ENCODE measurements at regions not wholly inside any gene's neighbourhood (a gene's known extent, or its start where the extent isn't known, plus 50 kb on each side); places are given as distances from the start of the nearest gene placed in this dataset.

DNA sequence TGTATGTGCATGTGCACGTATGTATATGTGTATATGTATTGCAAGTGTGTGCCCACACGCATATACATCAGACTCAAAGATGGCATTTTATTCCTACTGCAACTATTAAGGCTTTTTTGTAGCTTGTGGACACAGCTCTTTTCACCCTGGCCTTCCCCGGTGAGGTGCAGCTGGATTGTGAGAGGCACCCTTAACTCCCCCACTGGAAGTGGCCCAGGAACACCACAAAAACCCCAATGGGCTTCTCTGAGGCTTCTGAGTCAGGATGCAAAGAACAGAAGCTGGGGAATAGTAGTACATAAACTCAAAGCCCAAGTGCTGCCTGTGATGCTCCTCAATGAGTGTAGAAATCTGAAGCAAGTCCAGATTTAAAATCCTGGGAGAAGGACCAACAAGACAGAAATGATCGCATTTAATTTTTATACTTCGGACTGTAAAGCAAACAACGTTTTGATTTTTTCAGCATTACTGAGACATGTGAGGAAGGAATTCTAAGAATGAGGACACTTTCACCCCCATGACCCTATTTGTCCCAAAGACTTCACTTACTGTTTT, 369.2 kb upstream of the MGMT start:
- intact Hi-C loops (cut with micrococcal nuclease): loop anchor here (2.0 kb wide), 1 partner anchor 51 kb away; no protein-coding TSS in a partner anchor
- Histone ChIP-seq H3K27ac (ENCODE audit: insufficient read depth, low read depth, low read length) (no peak overlapping the region), H3K9me3 (replicated peaks; ENCODE audit: control insufficient read depth, insufficient read depth, low read length) (no peaks in the 10 kb centered on the region), H3K79me2 (ENCODE audit: control insufficient read depth, insufficient read depth, low read length) (no peaks in the 10 kb centered on the region), H3K36me3 (ENCODE audit: control insufficient read depth in 2 of 2, extremely low read depth in 1 of 2, insufficient read depth in 2 of 2, low read length in 2 of 2) (no peaks in the 10 kb centered on the region), H3K27me3 (ENCODE audit: control insufficient read depth in 2 of 2, insufficient read depth in 2 of 2, low read length in 2 of 2) (peaks cover 0 to 2% of the 10 kb centered on the region in 2 experiments), H4K20me1 (replicated peaks; ENCODE audit: control insufficient read depth, extremely low read depth, insufficient read depth, low read length) (no peaks in the 10 kb centered on the region), H3K4me3 (replicated peaks in 1 of 3; ENCODE audit: insufficient read depth in 1 of 3, low read depth in 1 of 3, low read length in 3 of 3) (no peak overlapping the region), H3K9ac (replicated peaks; ENCODE audit: extremely low read depth, insufficient read depth, low read length) (no peak overlapping the region), H2AFZ (ENCODE audit: low read depth, low read length) (no peak overlapping the region), H3K9me1 (replicated peaks; ENCODE audit: control insufficient read depth, extremely low read depth, insufficient read depth, low read length) (no peaks in the 10 kb centered on the region), H3K4me2 (ENCODE audit: insufficient read depth, low read length) (no peak overlapping the region), H3K4me1 (ENCODE audit: control insufficient read depth, extremely low read depth, insufficient read depth, low read length) (peaks cover 8% of the 10 kb centered on the region)
- ChIA-PET CTCF (no interaction called here), POLR2A (no interaction called here)
- FAIRE-seq (no peak), DNase-seq (ENCODE audit: low read depth, low spot score) (no peak)
- BruUV-seq (replicated peaks): no TSS peak
- dilution Hi-C loops (cut with MboI; ENCODE audit: extremely low pct_ligation_motif_present, low sequenced_read_pairs): no loop called here
- TF ChIP-seq JUN (IDR thresholded peaks at IDR 0.05; ENCODE audit: borderline replicate concordance, insufficient read depth, insufficient read length, low read depth) (no peak), POLR2AphosphoS5 (IDR thresholded peaks at IDR 0.05; ENCODE audit: insufficient read depth, low read depth, low read length) (no peak), EZH2 (IDR thresholded peaks at IDR 0.05; ENCODE audit: borderline replicate concordance, low read depth, low read length, severe bottlenecking) (no peak), POLR2A (IDR thresholded peaks at IDR 0.05; ENCODE audit: low read depth, low read length) (no peak), MAX (IDR thresholded peaks at IDR 0.05; ENCODE audit: insufficient read depth, insufficient read length) (no peak), FOS (IDR thresholded peaks at IDR 0.05; ENCODE audit: borderline replicate concordance, insufficient read depth, low read length) (no peak), MYC (IDR thresholded peaks at IDR 0.05; ENCODE audit: low read depth, low read length) (no peak), GATA2 (IDR thresholded peaks at IDR 0.05; ENCODE audit: insufficient read depth, insufficient read length, low read depth, low read length) (no peak)
- TF ChIP-seq, protein P1, sequence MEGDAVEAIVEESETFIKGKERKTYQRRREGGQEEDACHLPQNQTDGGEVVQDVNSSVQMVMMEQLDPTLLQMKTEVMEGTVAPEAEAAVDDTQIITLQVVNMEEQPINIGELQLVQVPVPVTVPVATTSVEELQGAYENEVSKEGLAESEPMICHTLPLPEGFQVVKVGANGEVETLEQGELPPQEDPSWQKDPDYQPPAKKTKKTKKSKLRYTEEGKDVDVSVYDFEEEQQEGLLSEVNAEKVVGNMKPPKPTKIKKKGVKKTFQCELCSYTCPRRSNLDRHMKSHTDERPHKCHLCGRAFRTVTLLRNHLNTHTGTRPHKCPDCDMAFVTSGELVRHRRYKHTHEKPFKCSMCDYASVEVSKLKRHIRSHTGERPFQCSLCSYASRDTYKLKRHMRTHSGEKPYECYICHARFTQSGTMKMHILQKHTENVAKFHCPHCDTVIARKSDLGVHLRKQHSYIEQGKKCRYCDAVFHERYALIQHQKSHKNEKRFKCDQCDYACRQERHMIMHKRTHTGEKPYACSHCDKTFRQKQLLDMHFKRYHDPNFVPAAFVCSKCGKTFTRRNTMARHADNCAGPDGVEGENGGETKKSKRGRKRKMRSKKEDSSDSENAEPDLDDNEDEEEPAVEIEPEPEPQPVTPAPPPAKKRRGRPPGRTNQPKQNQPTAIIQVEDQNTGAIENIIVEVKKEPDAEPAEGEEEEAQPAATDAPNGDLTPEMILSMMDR (IDR thresholded peaks at IDR 0.05; ENCODE audit: extremely low read depth in 1 of 2, insufficient read depth in 1 of 2, low read depth in 1 of 2, low read length in 2 of 2): no peak
